H1 (cell line): ENCODE measurements at regions not wholly inside any gene's neighbourhood (a gene's known extent, or its start where the extent isn't known, plus 50 kb on each side); places are given as distances from the start of the nearest gene placed in this dataset.

Source experiments
- CTCF ChIA-PET: fragments of 300-600 bp; sonication (Branson Sonifier 250); formaldehyde crosslinking; loops from one replicate; lab custom pipeline; 2021; ENCODE audit not compliant: partially characterized antibody; lab: Charles Lee
- POLR2A ChIA-PET: fragments of 300-600 bp; sonication (Branson Sonifier 250); formaldehyde crosslinking; loops from one replicate; lab custom pipeline; 2021; ENCODE audit warnings: inconsistent platforms; ENCODE audit not compliant: partially characterized antibody; lab: Charles Lee
- DNase-seq, 2 experiments: peaks; one replicate each; pipeline versions ENCODE4 v3.0.0 to v3.0.0-alpha.2; 2010 to 2022; ENCODE audit warnings: low spot score in 2 of 2, low read depth in 1 of 2, mixed read lengths in 1 of 2
- FAIRE-seq: peaks from 2 replicates; lab custom pipeline; 2011; peaks lifted over from hg19 to GRCh38; lab: Jason Lieb, UNC
- H2AFZ ChIP-seq: 2 replicates; pipeline ENCODE4 v1.8.1; 2012; ENCODE audit warnings: low read length, inconsistent platforms
- H2AK5ac ChIP-seq: 2 replicates; pipeline ENCODE4 v1.6.1; 2013; ENCODE audit warnings: low read depth, low read length
- H2BK120ac ChIP-seq: replicated peaks from 2 replicates; pipeline ENCODE3; 2013; ENCODE audit warnings: low read depth, low read length, inconsistent platforms
- H2BK12ac ChIP-seq: 2 replicates; pipeline ENCODE4 v1.6.1; 2013; ENCODE audit warnings: low read depth, low read length
- H2BK15ac ChIP-seq: 2 replicates; pipeline ENCODE4 v1.6.1; 2013; ENCODE audit warnings: low read length
- H2BK20ac ChIP-seq: 2 replicates; pipeline ENCODE4 v1.6.1; 2013; ENCODE audit warnings: low read length
- H2BK5ac ChIP-seq: 2 replicates; pipeline ENCODE4 v1.6.1; 2013; ENCODE audit warnings: low read depth, low read length
- H3K14ac ChIP-seq: 2 replicates; pipeline ENCODE4 v1.6.1; 2013; ENCODE audit warnings: inconsistent platforms; ENCODE audit not compliant: insufficient read length
- H3K18ac ChIP-seq: 2 replicates; pipeline ENCODE4 v1.6.1; 2013; ENCODE audit warnings: low read length; ENCODE audit errors: extremely low read depth
- H3K23ac ChIP-seq: 2 replicates; pipeline ENCODE4 v1.6.1; 2013; ENCODE audit warnings: inconsistent platforms; ENCODE audit not compliant: insufficient read length
- H3K23me2 ChIP-seq: 2 replicates; pipeline ENCODE4 v1.6.1; 2013; ENCODE audit warnings: low read depth, low read length
- H3K27ac ChIP-seq: 2 replicates; pipeline ENCODE4 v1.6.1; 2011; ENCODE audit warnings: low read depth, low read length, inconsistent platforms
- H3K27me3 ChIP-seq, 4 experiments: replicated peaks in 1 of 4; 1 replicate in 1 of 4; 2 replicates in 3 of 4; pipeline versions ENCODE4 v1.6.1 to v1.8.1; 2011 to 2013; ENCODE audit warnings: low read length in 3 of 4, mild to moderate bottlenecking in 3 of 4, inconsistent platforms in 2 of 4, mixed read lengths in 2 of 4, moderate library complexity in 1 of 4; ENCODE audit not compliant: control insufficient read depth in 3 of 4, insufficient read depth in 3 of 4; ENCODE audit errors: extremely low read depth in 1 of 4
- H3K36me3 ChIP-seq, 4 experiments: 2 replicates each; pipeline versions ENCODE4 v1.6.1 to v1.8.1; 2011 to 2013; ENCODE audit warnings: mild to moderate bottlenecking in 4 of 4, low read length in 3 of 4, moderate library complexity in 2 of 4, control low read depth in 1 of 4, inconsistent platforms in 1 of 4; ENCODE audit not compliant: insufficient read depth in 4 of 4, control insufficient read depth in 2 of 4
- H3K4ac ChIP-seq: replicated peaks from 2 replicates; pipeline ENCODE3; 2013; ENCODE audit warnings: low read length, low read depth, mixed read lengths, inconsistent platforms; ENCODE audit not compliant: insufficient read length
- H3K4me1 ChIP-seq, 4 experiments: replicated peaks in 1 of 4; 1 replicate in 1 of 4; 2 replicates in 3 of 4; pipeline versions ENCODE4 v1.6.1 to v1.8.1; 2011 to 2013; ENCODE audit warnings: low read length in 3 of 4, inconsistent platforms in 2 of 4, mixed read lengths in 1 of 4; ENCODE audit not compliant: insufficient read depth in 4 of 4, control insufficient read depth in 3 of 4
- H3K4me2 ChIP-seq, 2 experiments: 2 replicates each; pipeline versions ENCODE4 v1.6.1 to v1.8.1; 2011 to 2013; ENCODE audit warnings: low read depth in 2 of 2, low read length in 2 of 2, control low read depth in 1 of 2, inconsistent platforms in 1 of 2, mild to moderate bottlenecking in 1 of 2; ENCODE audit not compliant: insufficient read depth in 1 of 2
- H3K4me3 ChIP-seq, 4 experiments: fragments of 200-600, 300-600 bp in 1 of 4; sonication (generic), shearing (Covaris generic), sonication (Bioruptor Twin) in 1 of 4; 2 replicates each; pipeline versions ENCODE4 v1.5.1 to v1.8.1; 2011 to 2016; ENCODE audit warnings: low read length in 4 of 4, low read depth in 3 of 4, control low read depth in 2 of 4, inconsistent platforms in 2 of 4, mild to moderate bottlenecking in 2 of 4, mixed read lengths in 1 of 4, moderate library complexity in 1 of 4; ENCODE audit not compliant: insufficient read depth in 2 of 4; ENCODE audit errors: extremely low read depth in 1 of 4
- H3K56ac ChIP-seq: replicated peaks from 2 replicates; pipeline ENCODE3; 2013; ENCODE audit warnings: low read depth, mild to moderate bottlenecking, mixed read lengths, low read length, inconsistent platforms; ENCODE audit not compliant: insufficient read length
- H3K79me1 ChIP-seq: 2 replicates; pipeline ENCODE4 v1.6.1; 2013; ENCODE audit warnings: low read depth, low read length, control low read depth
- H3K79me2 ChIP-seq, 2 experiments: 2 replicates each; pipeline versions ENCODE4 v1.6.1 to v1.8.1; 2012 to 2013; ENCODE audit warnings: low read length in 2 of 2, mild to moderate bottlenecking in 2 of 2, inconsistent platforms in 1 of 2; ENCODE audit not compliant: insufficient read depth in 2 of 2, control insufficient read depth in 1 of 2
- H3K9ac ChIP-seq, 4 experiments: replicated peaks in 1 of 4; 1 replicate in 1 of 4; 2 replicates in 3 of 4; pipeline versions ENCODE4 v1.6.1 to v1.8.1; 2011 to 2013; ENCODE audit warnings: low read depth in 3 of 4, low read length in 3 of 4, control low read depth in 2 of 4, mild to moderate bottlenecking in 2 of 4, moderate library complexity in 2 of 4, inconsistent platforms in 1 of 4; ENCODE audit errors: extremely low read depth in 1 of 4
- H3K9me3 ChIP-seq, 2 experiments: 2 replicates each; pipeline versions ENCODE4 v1.6.1 to v1.8.1; 2012 to 2013; ENCODE audit warnings: mild to moderate bottlenecking in 2 of 2, moderate library complexity in 2 of 2, control low read depth in 1 of 2, inconsistent platforms in 1 of 2, low read depth in 1 of 2, low read length in 1 of 2, mixed read lengths in 1 of 2; ENCODE audit not compliant: insufficient read depth in 2 of 2
- H4K20me1 ChIP-seq, 2 experiments: replicated peaks in 1 of 2; 2 replicates each; pipeline versions ENCODE3 to v1.8.1; 2011 to 2013; ENCODE audit warnings: inconsistent platforms in 2 of 2, low read length in 2 of 2, mild to moderate bottlenecking in 1 of 2; ENCODE audit not compliant: insufficient read depth in 2 of 2, control insufficient read depth in 1 of 2
- H4K5ac ChIP-seq: 2 replicates; pipeline ENCODE4 v1.6.1; 2013; ENCODE audit warnings: low read length, low read depth, mixed read lengths, inconsistent platforms; ENCODE audit not compliant: insufficient read length
- H4K8ac ChIP-seq: 2 replicates; pipeline ENCODE4 v1.8.0; 2013; ENCODE audit warnings: mild to moderate bottlenecking, moderate library complexity, low read length, inconsistent platforms; ENCODE audit not compliant: insufficient read depth; ENCODE audit errors: extremely low read depth
- H4K91ac ChIP-seq: replicated peaks from 2 replicates; pipeline ENCODE3; 2013; ENCODE audit warnings: low read length, mixed read lengths, inconsistent platforms; ENCODE audit not compliant: insufficient read length
- BRCA1 ChIP-seq: IDR thresholded peaks from 2 replicates; pipeline ENCODE4 v1.6.1; 2012; ENCODE audit warnings: low read depth, low read length, improper control_type of control experiment
- CBX5 ChIP-seq: fragments of 300-800, 300-1000 bp; sonication (generic); IDR thresholded peaks from 2 replicates; pipeline ENCODE4 v1.7.1; 2016; ENCODE audit warnings: antibody characterized with exemption, low read length, low read depth
- CHD1 ChIP-seq: IDR thresholded peaks from 2 replicates; pipeline ENCODE4 v1.6.1; 2012; ENCODE audit warnings: low read depth, low read length, improper control_type of control experiment
- CREB1 ChIP-seq: IDR thresholded peaks from 2 replicates; pipeline ENCODE4 v1.6.1; 2012; ENCODE audit warnings: inconsistent platforms
- CTBP2 ChIP-seq: IDR thresholded peaks from 2 replicates; pipeline ENCODE4 v1.7.0; 2011; ENCODE audit warnings: borderline replicate concordance, mild to moderate bottlenecking, moderate library complexity, mixed read lengths, low read length; ENCODE audit not compliant: insufficient read depth, insufficient read length
- EP300 ChIP-seq, 2 experiments: IDR thresholded peaks; 1 replicate in 1 of 2; 2 replicates in 1 of 2; pipeline ENCODE4 v1.6.1; 2011 to 2012; ENCODE audit warnings: low read depth in 2 of 2, low read length in 2 of 2, mild to moderate bottlenecking in 2 of 2, borderline replicate concordance in 1 of 2, inconsistent platforms in 1 of 2, moderate library complexity in 1 of 2
- PHF8 ChIP-seq: fragments of 200-600 bp; sonication (generic); conservative IDR thresholded peaks from 2 replicates; pipeline ENCODE4 v1.7.1; 2012; ENCODE audit warnings: low read depth, mild to moderate bottlenecking, inconsistent platforms, low read length, moderate library complexity
- RFX5 ChIP-seq: IDR thresholded peaks from 2 replicates; pipeline ENCODE4 v1.6.1; 2011; ENCODE audit warnings: low read depth, low read length, improper control_type of control experiment, borderline replicate concordance
- SIN3A ChIP-seq, 2 experiments: IDR thresholded peaks in 1 of 2; conservative IDR thresholded peaks in 1 of 2; 2 replicates each; pipeline ENCODE4 v1.6.1; 2011 to 2012; ENCODE audit warnings: low read length in 2 of 2, improper control_type of control experiment in 1 of 2, low read depth in 1 of 2, mild to moderate bottlenecking in 1 of 2
- SIX5 ChIP-seq: IDR thresholded peaks from 2 replicates; pipeline ENCODE4 v1.6.1; 2011; ENCODE audit warnings: mild to moderate bottlenecking, low read depth, low read length
- SP4 ChIP-seq: IDR thresholded peaks from 2 replicates; pipeline ENCODE4 v1.6.1; 2012; ENCODE audit warnings: low read length, inconsistent platforms
- ZNF274 ChIP-seq: IDR thresholded peaks from 2 replicates; pipeline ENCODE4 v1.7.0; 2012; ENCODE audit warnings: low read length, borderline replicate concordance; ENCODE audit errors: extremely low read depth
- WGBS, 2 experiments: shearing (Covaris generic) in 1 of 2; methylation state at CpG; one replicate each; pipeline versions ENCODE4 v1.1.6 to v1.1.7; 2013 to 2015; ENCODE audit warnings: low lambda C conversion rate in 2 of 2, mixed read lengths in 2 of 2, inconsistent platforms in 1 of 2, low coverage in 1 of 2, missing lambda C conversion rate in 1 of 2; ENCODE audit not compliant: insufficient replicate concordance in 2 of 2, insufficient coverage in 1 of 2, insufficient read length in 1 of 2; ENCODE audit errors: extremely low coverage in 1 of 2, missing lambda C conversion rate in 1 of 2; 5-methylcytosine and 5-hydroxymethylcytosine counted together
- TF ChIP-seq, protein P1 (sequence below): IDR thresholded peaks from 2 replicates; pipeline ENCODE4 v1.6.1; 2011; ENCODE audit warnings: low read depth, mild to moderate bottlenecking, low read length; ENCODE audit not compliant: insufficient read depth

- POLR2A ChIA-PET: no interaction called here
- H2AK5ac ChIP-seq: no peak overlapping the region
- no peaks in the 10 kb centered on the region for H3K4me1 ChIP-seq
- H3K56ac ChIP-seq: no peak overlapping the region
- CTCF ChIA-PET: interaction anchor here (1.0 kb wide), 1 partner anchor 23 kb away, joined by 4 read pairs; no protein-coding TSS in a partner anchor
- no peaks in the 10 kb centered on the region for H3K79me1 ChIP-seq
- DNase-seq (no peak), FAIRE-seq (no peak)
- H2BK120ac ChIP-seq: no peak overlapping the region
- H3K18ac ChIP-seq: no peak overlapping the region
- H3K23ac ChIP-seq: no peak overlapping the region
- no peaks in the 10 kb centered on the region for H3K9me3 ChIP-seq
- TF ChIP-seq EP300 (IDR thresholded peaks at IDR 0.05; ENCODE audit: borderline replicate concordance in 1 of 2, low read depth in 2 of 2, low read length in 2 of 2) (no peak), ZNF274 (no peak), BRCA1 (no peak), SP4 (no peak), CTBP2 (no peak), SIN3A (conservative IDR thresholded peaks at IDR 0.05 in 1 of 2, IDR thresholded peaks at IDR 0.05 in 1 of 2; ENCODE audit: low read depth in 1 of 2, low read length in 2 of 2) (no peak), CBX5 (no peak), CREB1 (no peak), PHF8 (no peak), RFX5 (no peak), SIX5 (no peak), CHD1 (no peak)
- TF ChIP-seq, protein P1, sequence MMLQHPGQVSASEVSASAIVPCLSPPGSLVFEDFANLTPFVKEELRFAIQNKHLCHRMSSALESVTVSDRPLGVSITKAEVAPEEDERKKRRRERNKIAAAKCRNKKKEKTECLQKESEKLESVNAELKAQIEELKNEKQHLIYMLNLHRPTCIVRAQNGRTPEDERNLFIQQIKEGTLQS: no peak
- H2BK15ac ChIP-seq: no peak overlapping the region
- no peak overlapping the region for H3K9ac ChIP-seq
- 95 to 100% methylated on average over 2 to 7 of the region's 7 CpGs for WGBS, 2 experiments
- H4K5ac ChIP-seq: no peak overlapping the region
- no peak overlapping the region for H2BK20ac ChIP-seq
- no peaks in the 10 kb centered on the region for H3K79me2 ChIP-seq
- no peak overlapping the region for H2BK12ac ChIP-seq
- H3K23me2 ChIP-seq: no peaks in the 10 kb centered on the region
- H3K4me2 ChIP-seq: no peak overlapping the region
- no peak overlapping the region for H3K4me3 ChIP-seq
- no peak overlapping the region for H3K27ac ChIP-seq
- no peak overlapping the region for H4K91ac ChIP-seq
- H4K8ac ChIP-seq: no peak overlapping the region
- H2AFZ ChIP-seq: no peak overlapping the region
- no peak overlapping the region for H2BK5ac ChIP-seq
- H4K20me1 ChIP-seq: no peaks in the 10 kb centered on the region
- no peaks in the 10 kb centered on the region for H3K27me3 ChIP-seq
- H3K4ac ChIP-seq: no peak overlapping the region
- H3K36me3 ChIP-seq: no peaks in the 10 kb centered on the region
- no peak overlapping the region for H3K14ac ChIP-seq
Observed at GRCh38 chr14:84029720-84030119, 1500.2 kb upstream of the FLRT2 start.
